GM10266 (cell line): ENCODE measurements at regions not wholly inside any gene's neighbourhood (a gene's known extent, or its start where the extent isn't known, plus 50 kb on each side); places are given as distances from the start of the nearest gene placed in this dataset.
"Not testable (repeated sequence)": the region's sequence is repeated elsewhere in the genome, so short reads cannot be mapped to it uniquely, and the experiment has no call there.

ENCODE experiments used
- DNase-seq: peaks from one replicate; pipeline ENCODE4 v3.0.0; 2012; ENCODE audit errors: extremely low spot score
- TF ChIP-seq, protein P1 (sequence below): IDR thresholded peaks from 2 replicates; pipeline ENCODE4 v1.5.1; 2012; ENCODE audit warnings: mild to moderate bottlenecking, low read depth; ENCODE audit not compliant: control insufficient read depth, insufficient read depth; ENCODE audit errors: missing control alignments

- no peak for DNase-seq
- TF ChIP-seq, protein P1, sequence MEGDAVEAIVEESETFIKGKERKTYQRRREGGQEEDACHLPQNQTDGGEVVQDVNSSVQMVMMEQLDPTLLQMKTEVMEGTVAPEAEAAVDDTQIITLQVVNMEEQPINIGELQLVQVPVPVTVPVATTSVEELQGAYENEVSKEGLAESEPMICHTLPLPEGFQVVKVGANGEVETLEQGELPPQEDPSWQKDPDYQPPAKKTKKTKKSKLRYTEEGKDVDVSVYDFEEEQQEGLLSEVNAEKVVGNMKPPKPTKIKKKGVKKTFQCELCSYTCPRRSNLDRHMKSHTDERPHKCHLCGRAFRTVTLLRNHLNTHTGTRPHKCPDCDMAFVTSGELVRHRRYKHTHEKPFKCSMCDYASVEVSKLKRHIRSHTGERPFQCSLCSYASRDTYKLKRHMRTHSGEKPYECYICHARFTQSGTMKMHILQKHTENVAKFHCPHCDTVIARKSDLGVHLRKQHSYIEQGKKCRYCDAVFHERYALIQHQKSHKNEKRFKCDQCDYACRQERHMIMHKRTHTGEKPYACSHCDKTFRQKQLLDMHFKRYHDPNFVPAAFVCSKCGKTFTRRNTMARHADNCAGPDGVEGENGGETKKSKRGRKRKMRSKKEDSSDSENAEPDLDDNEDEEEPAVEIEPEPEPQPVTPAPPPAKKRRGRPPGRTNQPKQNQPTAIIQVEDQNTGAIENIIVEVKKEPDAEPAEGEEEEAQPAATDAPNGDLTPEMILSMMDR, result no peak
These were observed 81.6 kb downstream of the ASCL4 start for GRCh38 chr12:107856096-107856495.

GRCh38 chr12:107857191-107857590, 82.7 kb downstream of the ASCL4 start:
- no peak for DNase-seq
- TF ChIP-seq, protein P1, result no peak

GRCh38 chr12:107859367-107859766, 84.9 kb downstream of the ASCL4 start:
- DNase-seq, result no peak
- TF ChIP-seq, protein P1, result no peak

DNA sequence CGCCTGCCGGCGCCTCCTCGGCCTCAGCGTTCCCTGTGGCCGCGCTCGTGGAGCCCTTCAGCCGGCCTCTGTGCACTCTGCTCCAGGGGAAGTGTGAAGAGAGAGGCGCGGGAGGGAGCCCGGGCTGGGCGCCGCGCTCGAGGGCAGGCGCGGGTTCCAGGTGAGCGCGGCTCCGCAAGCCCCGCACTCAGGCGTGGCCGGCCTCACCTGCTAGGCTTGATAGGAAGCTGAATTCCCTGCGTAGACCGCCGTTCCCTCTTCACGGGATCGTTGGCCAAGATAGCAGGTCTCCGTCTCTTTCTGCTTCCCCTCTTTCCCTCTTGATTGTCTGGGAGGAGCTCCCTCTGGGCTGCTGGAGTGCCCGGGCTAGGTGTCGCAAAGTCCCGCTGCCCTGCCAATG, 89.7 kb downstream of the ASCL4 start:
- TF ChIP-seq, protein P1, result no peak
- no peak for DNase-seq

- DNase-seq, result not testable (repeated sequence)
These were observed 90.2 kb downstream of the ASCL4 start for GRCh38 chr12:107864727-107865126.

DNA sequence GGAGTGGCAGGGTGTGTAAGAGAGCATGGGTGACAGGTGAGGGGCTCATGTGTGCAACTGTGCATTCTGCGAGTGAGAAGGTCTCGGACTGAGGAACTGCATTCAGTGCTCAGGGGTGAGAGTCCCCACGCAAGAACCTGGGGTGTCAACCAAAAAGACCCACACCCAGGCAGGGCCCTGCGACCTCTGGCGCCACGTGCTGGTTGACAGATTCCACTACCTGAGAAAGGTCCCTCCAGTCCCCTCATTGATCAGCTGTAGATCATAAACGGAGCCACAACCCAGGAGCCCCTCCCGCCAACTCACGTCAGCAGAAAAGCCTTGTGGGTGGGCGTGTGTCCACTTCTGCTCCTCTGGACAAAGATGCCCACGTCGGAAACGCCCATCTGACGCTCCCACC, 98.7 kb downstream of the ASCL4 start:
- TF ChIP-seq, protein P1, result no peak
- no peak for DNase-seq

DNA sequence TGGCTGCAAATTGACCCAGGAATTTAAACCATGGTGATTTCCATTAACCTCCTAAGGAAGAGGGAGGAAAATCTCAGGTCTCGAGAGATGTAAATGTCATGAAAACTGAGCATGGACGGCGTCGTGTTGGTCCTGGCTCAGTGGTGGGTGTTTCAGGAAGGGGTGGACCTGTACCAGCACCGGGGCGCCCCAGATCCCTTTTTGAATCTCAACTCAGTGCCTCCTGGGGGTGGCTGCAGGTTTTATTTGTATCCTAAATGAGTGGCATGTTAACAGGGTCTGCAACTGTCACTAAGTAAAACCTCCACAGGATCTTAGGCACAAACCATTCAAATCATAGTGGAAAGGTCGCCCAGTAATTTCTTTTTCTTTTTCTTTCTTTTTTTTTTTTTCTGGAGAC, 101.3 kb downstream of the ASCL4 start:
- DNase-seq, result no peak
- TF ChIP-seq, protein P1, result no peak
